ENCODE measurements at regions not wholly inside any gene's neighbourhood (a gene's known extent, or its start where the extent isn't known, plus 50 kb on each side); places are given as distances from the start of the nearest gene placed in this dataset.
A peak's percentile ranks its signal among the peaks of the same experiment; 100 is the strongest.

DNA sequence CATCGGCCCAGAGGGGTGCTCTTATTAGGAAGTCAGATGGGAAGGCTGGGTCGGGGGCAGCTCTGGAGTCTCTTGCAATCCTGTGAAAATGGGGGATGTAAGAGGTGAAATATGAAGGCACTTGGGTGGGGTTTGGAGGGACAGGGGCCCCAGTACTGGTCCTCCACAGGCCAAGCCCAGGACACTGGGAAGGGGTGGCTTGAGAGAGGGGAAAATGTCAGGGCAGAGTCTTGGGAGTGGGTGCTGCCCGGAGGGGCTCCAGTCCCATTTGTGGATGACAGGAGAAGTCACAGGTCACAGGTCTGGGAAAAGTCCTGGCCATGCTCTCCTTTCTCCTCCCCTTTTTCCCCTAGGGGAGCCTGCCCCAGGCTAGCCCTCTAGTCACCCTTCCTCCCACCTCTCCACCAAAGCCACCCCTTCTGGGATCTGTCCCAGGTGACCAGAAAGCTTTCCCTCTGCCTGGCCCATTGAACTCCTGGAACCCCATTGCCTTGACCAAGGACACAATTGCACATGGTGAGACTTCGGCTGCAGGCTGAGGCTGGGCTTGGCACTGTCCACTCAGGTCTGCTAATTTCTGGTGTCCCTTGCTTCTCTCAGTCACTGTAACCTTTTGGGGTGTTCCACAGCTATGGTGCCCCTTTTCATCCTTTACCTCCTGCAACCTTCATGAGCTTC, 1465.0 kb downstream of the TBC1D22A start:
- no peak for DNase-seq

DNA sequence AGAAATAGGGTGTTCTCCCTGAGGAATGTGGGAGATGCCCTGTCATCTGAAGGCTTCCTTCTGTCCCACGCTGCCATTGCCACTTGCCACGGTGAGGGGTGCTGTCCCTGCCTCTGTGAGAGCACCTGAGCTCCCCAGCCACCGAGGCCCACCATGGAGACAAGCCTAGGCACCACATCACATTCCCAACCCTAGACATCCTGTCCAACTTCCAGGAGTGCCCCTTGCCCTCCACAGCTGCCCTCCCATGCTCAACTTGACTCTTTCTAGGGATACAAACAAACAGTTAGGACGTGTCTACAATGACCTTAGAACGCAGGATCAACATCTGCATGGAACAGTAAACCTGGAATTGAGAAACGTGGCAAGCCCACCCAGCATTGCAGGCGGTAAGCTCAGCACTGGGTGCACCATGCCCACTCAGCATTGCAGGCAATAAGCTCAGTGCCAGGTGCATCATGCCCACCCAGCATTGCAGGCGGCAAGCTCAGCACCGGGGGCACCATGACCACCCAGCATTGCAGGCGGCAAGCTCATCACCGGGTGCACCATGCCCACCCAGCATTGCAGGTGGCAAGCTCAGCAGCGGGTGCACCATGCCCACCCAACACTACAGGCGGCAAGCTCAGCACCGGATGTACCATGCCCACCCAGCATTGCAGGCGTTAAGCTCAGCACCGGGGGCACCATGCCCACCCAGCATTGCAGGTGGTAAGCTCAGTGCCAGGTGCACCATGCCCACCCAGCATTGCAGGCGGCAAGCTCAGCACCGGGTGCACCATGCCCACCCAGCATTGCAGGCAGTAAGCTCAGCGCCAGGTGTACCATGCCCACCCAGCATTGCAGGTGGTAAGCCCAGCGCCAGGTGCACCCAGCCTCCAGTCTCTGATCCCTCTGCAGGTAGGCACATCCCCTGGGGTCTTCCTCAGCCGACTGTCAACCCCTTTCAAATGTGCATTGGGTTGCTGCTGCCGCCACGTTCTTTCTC, 1463.9 kb downstream of the TBC1D22A start:
- DNase-seq: no peak

DNA sequence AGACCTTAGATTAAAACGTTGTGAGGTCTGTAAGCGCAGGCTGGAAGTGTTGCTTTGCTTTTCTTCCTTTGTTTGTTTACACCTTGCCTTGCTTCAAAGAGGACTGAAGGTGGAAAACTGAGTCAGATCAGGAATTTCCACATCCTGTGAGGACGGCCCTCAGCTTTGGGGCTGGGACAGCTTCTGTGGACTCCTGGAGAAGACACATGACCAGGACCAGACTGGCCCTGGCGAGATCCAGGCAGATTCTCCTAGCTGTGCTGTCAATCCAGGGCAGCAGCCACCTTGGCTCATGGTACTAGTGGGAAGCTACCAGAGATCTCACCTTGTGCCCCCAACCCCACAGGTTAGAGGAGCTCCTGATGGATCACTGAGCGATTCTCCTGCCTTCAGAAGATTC, 1461.9 kb downstream of the TBC1D22A start:
- DNase-seq: no peak

DNA sequence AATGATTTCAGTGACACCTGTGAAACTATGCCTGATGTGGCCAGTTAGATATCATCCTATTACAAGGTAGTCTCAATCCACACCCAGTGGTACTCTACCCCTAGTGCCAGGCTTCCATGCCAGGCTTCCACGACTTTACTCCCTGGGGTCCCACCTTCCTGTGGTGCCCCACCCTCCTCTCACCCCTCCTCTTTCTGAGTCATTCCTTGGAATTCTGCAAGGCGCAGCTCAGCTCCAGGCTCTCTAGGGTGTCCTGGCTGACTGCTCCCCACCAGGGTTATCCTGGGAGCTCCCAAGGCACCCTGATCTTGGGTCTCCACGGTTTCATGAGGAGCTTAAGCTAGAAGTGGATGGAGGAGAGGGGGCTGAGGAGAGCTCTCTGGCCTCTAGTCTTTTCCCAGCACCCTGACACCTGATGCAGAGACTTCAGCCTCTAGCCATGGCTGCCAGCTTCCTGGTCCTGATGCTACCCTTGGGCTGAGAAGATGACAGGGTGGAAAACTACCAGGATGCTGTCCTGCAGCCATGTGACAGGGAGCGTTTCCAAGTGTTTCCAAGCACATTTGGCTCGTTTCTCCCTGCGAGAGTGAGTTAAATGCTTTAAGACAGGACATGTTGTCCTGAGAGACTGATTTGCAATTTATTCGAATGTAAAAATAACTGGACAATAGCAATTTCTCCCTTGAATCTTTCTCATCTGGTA, 1461.2 kb downstream of the TBC1D22A start:
- no peak for DNase-seq

DNA sequence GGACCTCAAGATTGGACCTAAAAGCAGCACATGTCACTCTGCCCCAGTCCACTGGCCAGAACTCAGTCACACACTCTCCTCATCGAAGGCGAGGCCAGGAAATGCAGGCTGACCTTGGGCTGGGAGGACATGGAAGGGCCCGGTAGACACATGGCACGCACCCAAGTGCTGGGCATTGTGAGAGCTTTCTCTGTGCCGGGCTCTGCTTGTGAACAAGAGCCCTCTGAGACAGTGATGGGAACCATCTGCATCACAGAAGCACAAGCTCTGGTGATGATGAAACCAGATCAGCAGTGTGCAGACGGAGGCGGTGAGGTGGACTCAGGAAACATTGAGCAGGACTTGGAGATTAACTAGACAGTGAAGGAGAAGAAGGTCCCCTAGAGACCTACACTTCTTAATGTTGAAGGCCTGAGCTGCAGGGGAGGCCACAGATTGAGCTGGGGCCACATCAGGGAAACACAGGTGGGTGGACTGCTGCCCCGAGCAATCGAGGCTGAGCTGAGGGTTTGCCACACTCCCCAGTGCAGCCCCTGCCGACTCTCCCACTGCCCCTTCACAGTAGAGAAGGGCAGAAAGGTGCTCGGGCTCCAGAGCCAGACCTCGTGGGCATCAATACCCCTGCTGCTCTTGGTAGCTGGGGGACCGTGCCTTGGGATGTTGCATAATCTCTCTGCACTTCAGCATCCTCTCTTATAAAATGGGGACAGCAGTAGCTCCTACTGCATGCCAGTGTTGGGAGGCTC, 1460.5 kb downstream of the TBC1D22A start:
- no peak for DNase-seq

DNA sequence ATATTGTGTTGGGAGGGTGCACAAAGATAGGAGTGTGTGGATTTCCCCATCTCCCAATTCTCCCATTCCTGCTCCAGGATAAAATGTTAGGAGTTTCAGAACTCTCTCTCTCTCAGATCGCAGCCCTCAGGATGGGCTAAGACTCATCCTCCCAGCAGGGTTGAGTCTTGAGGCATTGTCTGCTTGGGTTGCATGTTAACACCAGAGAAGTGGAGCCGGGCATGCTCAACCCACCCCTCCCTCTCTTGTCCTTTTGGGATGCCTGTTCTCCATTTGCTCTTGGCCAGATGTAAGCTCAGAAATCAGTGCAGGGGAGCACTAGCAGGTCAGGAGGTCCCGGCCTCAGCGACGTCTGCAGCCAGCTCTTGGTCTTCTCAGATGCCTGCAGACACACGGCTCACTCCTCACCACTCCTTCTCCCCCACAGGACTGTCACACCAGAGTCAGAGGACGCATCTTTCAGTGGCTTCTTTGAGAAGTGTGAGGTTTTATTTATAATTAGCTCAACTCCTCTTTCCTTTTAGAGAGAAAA, 1456.5 kb downstream of the TBC1D22A start:
- DNase-seq: no peak

DNA sequence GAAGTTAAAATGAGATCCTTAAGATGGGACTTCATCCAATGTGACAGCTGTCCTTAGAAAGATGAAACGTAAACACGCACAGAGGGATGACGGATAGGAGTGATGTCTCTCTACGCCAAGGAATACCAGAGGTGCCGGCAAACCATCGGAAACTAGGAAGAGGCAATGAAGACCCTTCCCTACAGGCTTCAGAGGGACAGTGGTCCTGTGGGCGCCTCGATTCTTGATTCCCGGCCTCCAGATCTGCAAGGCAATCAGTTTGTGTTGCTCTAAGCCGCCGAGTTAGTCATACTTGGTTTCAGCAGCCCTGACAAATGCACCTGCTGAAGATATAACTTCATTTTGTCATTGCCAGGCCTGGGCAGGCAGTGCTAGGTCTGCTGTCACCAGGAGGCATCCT, 1455.1 kb downstream of the TBC1D22A start:
- no peak for DNase-seq

DNA sequence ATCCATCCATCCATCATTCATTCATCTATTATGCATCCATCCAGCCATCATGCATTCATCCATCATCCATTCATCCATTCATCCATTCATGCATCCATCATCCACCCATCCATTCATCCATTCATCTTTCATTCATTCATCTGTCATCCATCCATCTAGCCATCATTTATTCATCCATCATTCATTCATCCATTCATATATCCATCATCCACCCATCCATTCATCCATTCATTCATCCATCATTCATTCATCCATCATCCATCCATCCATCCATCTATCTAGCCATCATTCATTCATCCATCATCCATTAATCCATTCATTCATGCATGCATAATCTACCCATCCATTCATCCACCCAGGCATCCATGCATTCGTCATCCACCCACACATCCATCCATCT, 1450.3 kb downstream of the TBC1D22A start:
- DNase-seq: no peak

DNA sequence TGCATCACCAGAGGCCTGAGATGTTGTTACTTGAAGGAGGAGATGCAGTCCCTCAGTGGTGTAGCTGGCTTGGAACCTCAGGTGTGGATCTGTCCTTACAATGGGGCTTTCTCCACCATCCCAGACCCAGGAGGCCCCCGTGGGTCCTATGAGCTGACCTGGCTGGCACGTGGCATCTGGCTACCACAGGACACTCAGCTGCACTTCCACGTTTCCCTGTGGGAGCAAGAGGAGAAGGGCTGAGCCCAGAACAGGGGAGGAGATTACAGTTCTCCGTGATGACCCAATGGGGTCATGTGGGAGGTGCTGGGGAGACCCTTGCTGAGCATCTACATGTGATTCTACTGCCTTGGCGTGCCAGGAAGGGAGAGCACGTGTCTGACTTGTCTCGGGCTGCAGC, 1448.4 kb downstream of the TBC1D22A start:
- DNase-seq: no peak

DNA sequence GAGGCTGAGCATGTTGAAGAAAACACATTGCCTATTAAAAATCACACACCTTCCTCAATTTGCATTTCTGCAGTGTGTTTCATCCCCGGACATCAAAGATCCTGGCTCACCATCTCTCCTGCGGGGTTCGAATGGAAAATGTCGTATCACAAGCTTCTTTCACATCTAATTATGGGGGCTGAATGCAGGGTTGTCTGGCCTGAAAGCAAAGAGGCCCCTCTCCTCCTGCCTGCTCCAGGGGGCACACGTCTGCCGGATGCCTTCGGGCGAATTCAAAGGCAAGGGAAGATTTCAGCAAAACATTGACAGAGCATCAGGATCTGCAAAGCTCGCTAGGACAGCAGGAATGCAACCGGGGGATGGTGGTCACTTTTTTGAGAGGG, 1447.7 kb downstream of the TBC1D22A start:
- DNase-seq: no peak

DNA sequence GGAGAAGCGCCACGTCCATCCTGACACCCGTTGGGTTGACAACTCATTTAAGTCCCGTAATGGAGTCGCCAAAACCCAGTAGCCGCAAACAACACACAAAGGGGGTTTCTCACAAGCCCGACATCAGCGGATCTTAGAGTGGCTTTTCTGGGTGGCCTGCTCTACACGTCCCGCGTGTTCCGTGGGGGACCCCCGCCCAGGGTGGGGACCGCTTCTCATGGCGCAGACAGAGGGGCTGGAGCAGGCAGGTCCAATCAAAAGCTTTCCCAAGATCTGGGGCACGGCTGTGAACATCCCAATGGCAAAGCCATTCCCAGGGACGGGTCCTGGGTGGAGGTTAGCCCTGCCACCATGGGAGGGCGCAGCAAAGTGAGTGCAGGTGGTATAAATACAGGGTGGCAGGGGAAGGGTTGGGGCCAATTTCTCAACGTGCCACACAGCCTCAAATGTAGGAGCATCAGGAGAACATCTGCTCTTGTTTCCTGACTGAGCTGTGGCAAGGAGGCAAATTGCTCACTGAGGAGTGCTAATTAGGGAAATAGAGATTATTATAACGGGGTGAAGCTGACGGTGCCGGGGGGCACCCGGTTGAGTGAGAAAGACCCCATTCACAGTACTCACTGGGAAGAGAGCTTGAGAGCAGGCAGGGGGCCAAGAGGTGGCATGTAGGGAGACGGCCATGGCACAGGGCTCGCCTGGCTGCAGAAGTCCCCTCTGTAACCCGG, 1447.2 kb downstream of the TBC1D22A start:
- no peak for DNase-seq

DNA sequence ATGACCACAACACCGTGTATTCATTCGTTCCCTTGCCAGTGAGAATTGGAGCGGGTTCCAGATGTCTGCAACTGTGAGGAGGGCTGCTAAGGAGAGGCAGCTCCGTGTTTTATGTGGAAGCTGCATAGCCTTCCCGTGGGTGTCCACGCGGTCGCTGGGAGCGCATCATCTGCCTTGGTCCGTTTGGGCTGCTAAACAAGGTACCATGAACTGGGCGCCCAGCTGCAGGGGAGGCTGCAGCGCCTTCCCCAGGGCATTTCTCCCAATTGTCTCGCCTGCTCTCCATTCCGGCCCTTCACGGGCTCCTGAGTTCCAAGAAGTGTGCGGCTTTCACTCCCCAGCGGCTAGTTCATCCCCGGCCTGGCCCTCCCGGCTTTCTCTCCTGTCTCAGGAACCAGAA, 1446.4 kb downstream of the TBC1D22A start:
- no peak for DNase-seq

DNA sequence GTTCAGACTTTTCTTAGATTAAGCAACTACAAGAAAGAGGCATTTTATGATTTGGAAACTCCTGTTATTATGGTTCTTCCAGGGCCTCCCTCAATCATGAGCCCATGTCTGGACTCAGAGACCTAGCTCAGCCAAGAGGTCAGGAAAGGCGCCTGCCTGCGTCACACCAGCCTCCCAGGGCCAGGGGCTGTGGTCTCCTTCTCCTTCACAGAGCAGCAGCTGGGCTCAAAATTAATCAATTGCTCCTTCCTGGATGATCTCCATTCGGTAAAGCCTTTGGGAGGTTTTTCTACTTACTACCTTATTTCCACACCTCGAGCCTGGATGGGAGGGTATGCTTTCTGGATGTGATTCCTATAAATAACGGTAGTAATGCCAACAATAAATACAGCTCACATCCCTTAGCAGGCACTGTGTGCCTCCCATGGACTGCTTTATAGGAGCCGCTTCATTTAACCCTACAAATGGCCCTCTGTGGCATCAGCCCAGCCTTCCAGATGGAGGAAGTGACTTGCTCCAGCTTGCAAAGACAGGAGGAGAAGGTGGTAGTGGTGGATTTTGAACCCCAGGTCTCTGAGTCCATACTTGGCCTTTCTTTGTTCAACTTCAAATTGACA, 1445.6 kb downstream of the TBC1D22A start:
- DNase-seq: no peak

DNA sequence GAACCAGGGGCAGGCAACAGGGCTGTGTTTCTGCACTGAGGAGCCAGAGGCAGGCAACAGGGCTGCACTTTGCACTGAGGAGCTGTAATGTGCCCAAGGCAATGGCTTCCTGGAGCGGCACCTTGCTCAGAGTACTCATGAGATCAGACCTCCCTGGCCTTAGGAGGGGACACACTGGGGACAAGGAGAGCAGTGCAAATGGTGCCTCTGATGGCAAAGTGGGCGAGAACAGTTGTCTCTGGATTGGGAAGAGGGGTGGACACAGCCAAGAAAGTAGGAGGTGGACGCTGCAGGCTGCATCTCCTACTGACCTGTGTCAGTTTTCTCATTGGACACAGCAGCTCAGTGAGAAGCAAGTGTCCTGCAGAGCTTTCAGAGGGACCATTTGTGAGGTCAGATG, 1443.3 kb downstream of the TBC1D22A start:
- no peak for DNase-seq

DNA sequence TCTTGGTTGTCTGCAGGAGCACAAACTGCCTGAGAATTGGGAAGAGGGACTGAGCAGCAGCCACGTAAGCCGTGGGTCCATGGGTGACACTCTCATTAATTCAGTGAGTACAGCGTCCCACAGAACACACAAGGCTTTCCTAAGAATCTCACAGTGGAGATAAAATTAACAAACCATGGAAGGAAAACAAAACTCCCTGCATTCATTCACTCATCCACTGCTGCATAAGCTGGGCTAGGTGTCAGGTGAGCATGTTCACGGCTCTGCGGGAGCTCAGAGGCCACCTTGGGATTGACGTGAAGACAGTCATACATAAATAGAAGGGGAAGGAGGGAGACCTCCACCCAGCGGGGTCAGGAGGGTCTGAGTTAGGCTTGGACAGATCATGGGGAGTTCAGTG, 1442.7 kb downstream of the TBC1D22A start:
- no peak for DNase-seq

DNA sequence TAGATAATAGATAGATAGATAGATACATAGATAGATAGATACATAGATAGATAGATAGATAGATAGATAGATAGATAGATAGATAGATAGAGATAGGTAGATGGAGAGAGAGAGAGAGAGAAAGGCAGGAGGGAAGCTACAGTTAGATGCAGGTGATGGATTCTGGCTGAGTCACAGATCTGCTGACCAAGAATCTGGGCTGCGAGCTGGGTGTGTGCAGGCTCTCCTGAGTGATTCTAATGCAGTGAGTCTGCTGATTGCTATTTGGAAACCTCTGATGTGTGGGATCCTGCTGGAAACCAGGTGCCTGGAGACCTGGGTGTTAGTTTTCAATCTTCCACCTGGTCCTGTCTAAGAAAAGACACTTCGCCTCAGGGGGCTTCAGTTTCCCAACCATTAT, 1441.8 kb downstream of the TBC1D22A start:
- DNase-seq: no peak

DNA sequence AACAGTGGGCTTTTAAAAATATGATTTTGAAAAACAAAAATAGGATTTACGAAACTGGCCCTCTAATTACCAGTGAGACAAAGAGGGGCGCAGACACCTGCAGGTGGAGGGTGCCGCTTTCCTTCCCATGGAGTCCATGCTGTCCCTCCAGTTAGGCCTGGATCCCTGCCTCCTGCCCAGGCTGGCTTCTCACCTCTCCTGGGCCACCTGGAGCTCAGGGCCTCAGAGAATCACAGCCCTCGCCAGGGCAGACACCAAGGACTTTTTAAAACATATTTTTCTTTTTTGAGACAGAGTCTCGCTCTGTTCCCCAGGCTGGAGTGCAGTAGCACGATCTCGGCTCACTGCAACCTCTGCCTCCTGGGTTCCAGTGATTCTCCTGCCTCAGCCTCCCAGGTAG, 1437.2 kb downstream of the TBC1D22A start:
- DNase-seq: no peak

DNA sequence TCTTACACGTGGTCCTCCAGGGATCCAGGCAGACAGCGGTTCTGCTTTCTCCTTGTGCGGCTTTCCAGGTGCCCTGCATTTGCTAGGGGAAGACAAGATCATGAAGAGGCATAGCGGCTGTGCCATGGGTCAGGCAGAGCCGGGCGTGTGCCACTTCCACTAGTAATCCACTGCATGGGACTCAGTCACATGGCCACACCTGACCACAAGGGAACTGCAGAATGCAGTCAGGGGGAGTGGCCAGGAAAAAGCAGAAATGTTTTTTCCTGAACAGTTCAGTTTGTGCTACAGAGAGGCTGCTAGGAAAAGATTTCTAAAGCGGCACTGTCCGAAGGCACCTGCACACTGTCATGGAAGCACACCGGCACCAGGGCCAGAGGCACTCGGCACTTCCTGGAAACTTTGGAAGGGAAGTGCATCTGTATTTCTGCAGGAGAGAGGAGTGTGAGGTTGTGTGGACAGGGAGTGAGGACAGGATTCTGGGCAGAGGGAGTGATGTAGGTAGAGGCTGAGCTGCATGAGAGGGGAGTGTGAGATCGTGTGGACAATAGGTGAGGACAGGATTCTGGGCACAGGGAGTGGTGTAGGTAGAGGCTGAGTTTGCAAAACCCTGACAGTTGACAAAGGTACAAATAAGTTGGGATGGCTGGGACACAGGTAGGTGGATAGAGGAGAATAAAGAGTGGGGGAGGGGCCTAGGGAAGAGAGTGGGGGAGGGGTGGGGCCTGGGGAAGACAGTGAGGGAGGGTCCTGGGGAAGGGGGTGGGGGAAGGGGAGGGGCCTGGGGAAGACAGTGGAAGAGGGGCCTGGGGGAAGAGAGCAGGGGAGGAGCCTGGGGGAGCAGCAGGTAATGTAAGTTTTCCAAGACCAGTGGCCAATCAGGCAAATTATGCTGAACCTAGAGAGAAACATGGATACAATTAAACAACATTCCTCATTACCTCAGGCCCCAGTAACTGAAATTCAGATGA, 1436.3 kb downstream of the TBC1D22A start:
- peak; percentile 63 to 82 (median 74) for DNase-seq

DNA sequence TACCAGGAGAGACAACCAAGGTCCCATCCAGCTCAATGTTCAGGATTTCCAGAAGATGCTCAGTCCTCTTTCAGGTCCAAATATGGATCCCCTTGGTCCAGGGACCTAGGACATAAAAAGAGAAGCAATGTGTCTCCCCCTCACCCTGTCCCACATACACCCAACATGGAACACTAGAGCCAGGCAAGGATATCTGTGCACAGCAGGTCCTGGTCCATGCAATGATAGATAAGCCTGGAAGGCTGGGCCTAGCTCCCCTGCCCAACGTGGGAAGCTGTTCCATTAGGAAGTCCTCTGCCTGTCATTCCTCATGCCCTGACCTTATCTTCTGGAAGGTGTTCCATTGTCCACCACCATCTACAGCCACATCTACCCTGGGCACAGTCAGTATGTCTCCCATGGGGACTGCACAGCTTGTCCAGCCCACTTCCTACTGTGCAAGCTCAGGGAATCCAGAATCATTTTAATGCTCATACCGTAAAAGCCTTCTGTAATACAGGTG, 1434.8 kb downstream of the TBC1D22A start:
- DNase-seq: no peak

DNA sequence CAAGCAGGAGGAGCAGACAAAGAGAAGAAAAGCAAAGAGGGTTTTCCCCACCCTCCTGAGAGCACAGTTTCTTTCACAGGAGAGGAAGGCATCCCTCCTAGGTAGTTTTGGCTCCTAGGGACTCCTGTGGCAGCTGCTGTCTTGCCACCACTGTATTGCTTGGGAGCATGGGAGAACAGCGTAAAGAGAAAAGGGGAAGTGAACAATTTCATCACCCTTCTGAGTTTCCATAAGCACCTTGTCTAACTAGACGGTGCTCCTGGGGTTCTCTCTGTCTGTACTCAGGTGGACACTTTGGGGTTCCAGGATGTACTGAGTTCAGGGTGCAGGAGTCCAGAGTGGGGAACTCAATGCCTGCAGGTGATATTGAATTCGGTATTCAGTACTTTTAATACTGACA, 1430.5 kb downstream of the TBC1D22A start:
- peak; percentile 2 to 39 (median 26) for DNase-seq
